Stimulated activated CD4-positive, alpha-beta T cell treated with anti-CD3 and anti-CD28 coated beads, TNF-alpha, amount 100 ng/mL, for 4 hours (primary cell): ENCODE measurements at regions not wholly inside any gene's neighbourhood (a gene's known extent, or its start where the extent isn't known, plus 50 kb on each side); places are given as distances from the start of the nearest gene placed in this dataset.

Experiments
- DNase-seq, 3 experiments: peaks; one replicate each; pipeline ENCODE4 v3.0.0-alpha.2; 2020; ENCODE audit warnings: low read depth in 3 of 3

DNA sequence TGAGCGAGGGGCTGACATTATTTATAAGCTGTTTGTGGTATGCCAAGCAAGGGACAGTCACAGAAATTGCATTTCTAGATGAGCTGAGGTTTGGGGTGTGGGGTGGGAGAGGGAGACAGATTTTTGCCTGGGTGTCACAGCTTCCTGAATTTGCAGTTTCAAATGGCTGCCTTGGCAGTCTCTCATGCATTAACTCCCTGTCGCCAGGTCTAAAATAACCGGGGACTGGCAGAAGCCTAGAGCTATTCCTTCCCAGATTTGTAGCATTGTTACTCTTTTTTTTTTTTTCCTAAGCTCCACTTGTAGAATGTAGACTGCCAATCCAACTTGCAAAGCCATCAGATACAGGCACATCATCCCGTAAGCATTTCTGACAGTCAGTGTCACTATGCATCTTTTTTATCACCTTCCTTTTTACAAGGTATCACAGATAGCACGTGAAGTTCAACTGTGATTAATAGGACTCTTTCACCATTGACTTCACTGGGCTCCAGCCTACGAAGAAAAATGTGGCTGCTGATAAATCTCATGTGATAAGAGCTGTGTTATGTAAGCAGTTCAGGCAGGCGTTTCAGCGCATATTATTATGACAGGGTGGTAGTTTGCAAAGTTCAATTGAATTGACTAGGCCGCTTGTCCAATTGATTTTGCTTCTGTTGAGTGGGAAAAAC lies 130.7 kb upstream of the CELF2 start:
- no peak for DNase-seq

DNA sequence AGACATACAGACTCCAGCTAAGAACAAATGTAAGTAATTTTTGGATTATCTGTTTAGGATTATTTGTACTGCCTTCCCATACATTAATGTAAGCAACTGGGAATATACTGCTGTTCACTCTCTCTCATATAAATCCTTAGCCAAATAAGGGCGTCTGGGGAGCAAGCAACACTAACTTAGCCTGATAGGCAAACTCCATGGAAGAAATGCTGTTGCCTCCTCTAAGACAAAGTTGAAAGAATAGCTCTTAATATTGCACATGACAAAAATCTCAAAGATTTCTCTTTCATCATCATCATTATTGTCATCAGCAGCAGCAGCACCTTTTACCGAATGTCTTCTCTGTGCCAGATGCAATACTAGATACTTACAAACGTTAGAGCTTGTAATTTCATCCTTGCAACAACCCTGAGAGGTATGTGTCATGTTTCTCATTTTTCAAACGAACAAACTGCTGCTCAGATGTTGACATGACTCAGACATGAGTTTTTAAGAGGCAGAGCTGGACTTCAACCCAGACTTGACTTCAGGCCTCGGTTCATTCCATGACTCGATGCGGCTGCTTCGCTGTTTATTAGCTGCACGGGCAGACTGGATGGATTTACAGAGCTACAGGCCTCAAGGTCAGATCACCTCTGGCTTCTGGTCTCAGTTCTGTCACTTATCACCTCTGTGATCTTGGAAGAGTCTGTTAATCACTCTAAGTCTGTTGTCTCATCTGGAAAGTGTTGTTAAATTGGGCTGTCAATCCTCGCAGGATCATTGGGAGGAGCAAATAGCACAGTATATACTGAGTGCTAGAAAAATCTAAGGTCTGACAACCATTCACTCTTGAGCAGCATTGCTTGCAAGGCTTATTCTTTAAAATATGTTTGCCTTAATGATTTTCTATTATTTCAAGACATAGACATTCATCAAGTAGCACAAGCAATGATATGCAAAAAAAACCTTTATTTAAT lies 126.3 kb upstream of the CELF2 start:
- DNase-seq, result no peak

DNA sequence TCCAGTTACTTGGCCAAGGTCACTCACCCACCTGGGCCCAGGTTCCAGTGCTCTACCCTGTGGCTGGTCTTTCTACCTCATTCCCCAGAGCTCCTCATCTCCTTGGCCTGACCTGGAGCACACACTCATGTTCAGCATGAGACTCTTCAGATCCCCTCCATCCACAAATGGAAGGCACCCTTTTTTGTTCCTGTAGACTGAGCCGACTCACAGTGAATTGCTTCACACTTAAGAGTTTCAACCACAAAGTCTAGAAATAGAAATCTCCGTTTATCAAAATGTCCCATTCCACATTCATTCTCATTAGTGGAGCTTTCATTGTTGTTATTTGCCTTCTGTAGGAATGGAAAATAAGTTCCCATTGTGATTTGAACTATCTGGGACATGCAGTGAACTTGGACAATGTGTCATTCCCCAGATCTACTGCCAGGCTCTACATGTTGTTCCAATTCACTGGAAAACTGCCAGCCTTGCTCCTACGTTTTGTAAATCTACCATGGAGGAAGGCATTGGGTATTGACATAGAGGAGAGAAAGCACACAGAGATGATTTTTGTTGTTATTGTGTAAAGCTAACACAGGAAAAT lies 125.3 kb upstream of the CELF2 start:
- no peak for DNase-seq

DNA sequence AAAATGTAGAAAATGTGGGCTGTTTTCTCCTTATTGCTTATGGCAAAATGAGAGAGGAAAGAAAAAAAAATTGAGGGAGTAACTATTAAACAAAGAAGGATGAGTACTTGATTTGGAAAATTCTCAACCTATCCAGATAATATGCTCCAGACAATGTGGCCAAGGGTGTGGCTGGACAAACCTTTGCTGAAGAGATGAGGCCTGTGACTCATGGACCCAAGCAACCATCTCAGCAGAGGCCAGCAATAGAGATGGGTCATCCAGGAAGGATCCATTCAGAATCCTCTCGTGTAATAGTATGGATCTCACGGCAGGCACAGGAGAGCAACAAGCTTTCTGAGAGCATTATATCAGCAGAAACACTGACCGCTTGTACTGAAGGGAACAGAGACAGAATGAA lies 120.3 kb upstream of the CELF2 start:
- DNase-seq, result no peak

DNA sequence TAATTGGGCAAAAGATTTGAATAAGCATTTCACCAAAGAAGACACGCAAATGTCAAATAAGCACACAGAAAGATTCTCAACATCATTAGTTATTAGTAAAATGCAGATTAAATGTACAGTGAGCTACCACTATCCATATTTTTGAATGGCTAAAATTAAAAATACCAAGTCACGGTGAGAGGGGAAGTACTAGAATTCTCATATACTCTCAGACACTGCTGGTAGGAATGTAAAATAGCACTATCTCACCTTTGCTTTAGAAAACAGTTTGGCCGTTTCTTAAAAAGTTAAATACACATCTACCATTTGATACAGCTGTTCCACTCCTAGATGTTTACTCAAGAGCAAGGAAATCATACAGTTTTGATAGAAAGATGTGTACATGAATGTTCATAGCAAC lies 115.8 kb upstream of the CELF2 start:
- DNase-seq, result no peak

DNA sequence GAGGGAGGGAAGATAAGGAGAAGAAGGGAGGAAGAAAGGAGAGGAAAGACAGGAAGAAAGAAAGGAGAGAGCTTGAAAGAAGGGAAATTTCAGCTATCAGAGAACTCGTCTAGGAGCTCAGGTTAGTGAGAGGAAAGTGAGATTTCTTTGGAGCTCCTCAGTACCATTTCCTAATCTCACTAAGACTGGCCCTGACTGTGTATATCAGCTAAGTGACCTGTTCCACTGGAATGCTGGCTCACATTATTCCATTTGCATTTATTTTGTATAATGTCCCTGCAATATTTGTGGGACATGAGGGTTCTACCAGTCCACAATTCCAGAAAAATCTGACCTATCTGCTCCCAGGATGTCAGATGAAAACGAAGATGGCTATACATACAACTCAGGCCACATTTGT lies 114.7 kb upstream of the CELF2 start:
- no peak for DNase-seq

DNA sequence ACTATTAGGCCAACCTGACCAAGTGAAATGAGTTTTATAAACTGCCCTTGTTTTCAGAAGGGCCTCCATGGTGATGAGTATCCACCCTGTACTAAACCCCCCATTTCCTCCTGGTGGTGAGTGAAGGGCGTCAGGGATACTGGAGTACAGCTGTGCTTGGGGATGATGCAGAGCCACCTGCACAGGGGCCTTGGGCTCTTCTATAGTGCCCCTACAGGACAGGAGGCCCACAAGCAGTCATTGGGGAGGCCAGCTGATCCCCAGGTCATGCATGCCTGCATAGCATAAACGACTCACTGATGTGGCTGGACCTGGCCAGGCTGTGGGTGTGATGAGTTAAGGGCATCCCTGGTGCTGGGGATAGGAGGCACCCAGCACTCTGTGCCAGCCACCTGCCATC lies 114.1 kb upstream of the CELF2 start:
- DNase-seq, result no peak

DNA sequence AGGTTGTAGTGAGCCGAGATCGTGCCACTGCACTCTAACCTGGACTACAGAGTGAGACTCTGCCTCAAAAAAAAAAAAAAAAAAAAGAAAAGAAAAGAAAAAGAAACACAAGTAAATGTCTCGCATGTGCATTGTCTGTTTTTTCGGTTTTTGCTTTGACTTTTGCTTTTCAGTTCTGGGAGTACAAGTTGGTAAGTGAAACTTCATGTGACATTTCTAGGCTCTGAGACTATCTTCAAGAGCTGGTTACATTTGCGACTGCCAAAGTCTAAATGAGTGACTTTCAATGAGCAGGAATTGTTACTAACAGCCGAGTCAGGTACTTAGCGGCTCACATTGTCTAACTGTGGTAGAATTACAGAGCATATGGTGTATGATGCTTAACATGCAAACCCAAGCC lies 107.0 kb upstream of the CELF2 start:
- no peak for DNase-seq

DNA sequence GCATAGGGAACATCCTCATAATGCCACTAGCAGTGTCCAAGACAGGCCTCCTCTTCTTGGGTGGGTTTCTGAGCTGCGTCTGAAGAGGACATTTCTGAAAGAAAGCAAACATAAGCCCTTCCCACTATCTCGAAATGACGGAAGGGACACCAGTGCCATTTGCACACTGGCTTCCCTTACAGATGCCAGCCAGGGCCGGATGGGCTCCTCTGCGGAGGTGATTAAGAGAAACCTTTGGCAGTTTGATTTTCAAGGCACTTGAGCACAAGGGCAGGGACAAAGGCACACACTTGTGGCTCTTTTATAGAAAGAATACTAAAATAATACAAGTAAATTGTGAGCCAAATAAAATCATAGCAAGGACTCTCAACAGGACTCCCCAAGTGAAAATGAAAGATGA lies 106.6 kb upstream of the CELF2 start:
- no peak for DNase-seq

DNA sequence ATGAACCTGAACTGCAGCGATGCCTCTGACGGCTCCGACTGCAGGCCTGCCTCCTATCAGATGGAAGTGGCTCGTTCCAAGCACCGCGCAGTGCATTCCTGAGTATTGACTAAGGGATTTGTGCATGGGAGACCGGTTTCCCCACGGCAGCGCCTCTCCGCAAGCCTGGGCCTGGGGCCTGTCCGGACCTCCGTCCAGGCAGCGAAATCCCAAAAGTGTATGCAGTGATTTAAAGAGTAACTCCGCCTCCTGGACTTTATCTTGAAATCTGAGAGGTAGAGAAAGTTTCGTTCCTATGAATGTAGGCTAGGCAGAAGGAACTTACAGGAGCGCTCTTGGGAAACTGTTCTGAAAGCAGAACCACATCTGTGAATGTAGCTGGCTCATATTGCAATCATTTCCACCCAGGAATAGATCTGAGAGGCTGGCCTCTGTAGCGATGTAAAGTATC lies 106.2 kb upstream of the CELF2 start:
- DNase-seq, result no peak

DNA sequence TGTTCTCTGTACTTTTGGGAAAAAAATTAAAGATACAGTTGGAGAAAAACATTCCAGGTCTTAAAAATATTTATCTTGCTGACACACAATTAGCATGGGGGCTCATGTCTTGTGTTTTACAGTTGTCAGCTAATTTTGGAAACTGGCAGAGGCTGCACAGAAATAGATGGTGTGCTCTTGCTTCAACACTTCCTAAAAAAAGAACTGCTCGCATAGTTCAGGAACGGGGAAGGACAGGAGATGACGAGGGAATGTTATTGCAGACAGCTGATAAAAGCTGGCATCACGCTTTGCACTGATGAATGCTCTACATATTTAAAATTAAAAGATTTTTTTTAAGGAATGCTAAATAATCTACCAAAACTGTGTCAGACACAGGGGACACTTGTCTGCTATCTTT lies 103.5 kb upstream of the CELF2 start:
- no peak for DNase-seq

DNA sequence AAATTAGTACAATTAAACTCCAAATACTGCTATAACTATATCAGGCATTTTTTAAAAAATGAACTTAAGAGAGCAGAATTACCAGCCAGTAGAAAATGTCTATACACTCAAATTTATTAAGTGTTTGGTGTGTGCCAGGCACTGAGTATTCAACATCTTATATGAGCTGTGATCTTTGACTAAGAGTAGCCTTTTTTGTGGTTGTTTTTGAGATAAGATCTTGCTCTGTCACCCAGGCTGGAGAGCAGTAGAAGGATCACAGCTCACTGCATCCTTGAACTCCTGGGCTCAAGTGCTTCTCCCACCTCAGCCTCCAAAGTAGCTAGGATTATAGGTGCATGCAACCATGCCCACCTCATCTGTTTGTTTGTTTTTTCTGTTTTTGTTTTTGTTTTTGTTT lies 102.5 kb upstream of the CELF2 start:
- no peak for DNase-seq

DNA sequence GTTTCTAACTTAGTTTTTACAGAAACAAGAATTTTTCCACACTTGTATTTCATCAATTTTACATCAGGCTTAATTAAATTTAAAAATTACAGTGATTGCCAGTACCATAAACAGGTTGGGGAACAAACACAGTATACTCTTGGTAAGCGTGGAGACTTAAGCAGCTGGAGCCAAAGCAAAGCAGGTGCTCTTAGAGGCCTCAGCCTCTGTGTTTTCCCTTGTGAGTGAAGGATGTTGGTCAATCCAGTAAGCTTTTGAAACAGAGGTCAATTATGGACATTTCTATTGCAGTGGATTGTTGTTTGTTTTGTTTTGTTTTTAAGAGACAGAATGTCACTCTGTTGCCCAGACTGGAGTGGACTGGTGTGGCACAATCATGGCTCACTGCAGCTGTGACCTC lies 100.6 kb upstream of the CELF2 start:
- no peak for DNase-seq

DNA sequence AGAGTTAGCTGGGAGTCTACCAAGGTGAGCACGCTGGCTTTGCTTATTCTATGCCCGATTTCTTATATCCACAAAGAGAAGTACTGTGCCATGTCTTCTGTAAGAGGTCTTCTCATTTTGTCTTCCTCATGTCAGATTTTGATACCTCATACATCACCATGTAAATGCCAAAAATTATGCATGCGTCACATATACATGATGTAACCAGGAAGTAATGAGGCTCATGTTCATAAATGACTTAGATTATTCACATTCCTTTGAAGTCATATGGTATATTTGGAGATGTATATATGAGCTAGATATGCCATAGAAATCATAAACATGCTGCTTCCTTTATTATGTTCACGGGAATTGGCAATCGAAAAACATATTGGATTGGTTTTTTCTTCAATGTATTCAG lies 97.7 kb upstream of the CELF2 start:
- DNase-seq, result no peak

DNA sequence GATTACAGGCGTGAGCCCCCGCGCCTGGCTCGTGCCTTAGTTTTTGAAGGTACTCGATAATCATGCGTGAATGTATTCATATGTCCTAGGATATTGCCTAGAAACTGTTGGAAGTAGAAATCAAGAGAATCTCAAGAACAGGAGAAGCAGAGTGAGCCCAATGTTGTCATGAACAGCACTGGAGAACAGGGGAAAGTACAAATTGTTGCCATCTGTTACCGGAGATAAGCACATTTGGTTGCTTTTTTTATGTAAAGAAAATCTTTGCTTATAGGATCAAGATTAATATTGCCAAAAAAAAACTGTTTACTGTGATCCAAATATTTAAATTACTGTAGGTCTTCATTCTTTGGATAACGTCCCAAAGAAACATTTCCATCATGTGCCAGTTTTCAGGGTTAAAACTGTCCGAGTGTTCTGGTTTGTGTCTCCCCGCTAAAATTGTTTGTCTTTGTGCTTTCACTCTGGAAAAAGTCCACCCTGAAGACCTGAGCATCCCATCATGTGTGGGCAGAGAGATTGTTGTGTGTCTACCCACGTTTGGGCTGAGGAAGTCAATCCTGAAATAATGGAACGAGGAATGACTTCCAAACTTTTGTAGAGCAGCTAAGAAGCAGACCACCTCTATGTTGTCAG lies 95.7 kb upstream of the CELF2 start:
- DNase-seq, result no peak

DNA sequence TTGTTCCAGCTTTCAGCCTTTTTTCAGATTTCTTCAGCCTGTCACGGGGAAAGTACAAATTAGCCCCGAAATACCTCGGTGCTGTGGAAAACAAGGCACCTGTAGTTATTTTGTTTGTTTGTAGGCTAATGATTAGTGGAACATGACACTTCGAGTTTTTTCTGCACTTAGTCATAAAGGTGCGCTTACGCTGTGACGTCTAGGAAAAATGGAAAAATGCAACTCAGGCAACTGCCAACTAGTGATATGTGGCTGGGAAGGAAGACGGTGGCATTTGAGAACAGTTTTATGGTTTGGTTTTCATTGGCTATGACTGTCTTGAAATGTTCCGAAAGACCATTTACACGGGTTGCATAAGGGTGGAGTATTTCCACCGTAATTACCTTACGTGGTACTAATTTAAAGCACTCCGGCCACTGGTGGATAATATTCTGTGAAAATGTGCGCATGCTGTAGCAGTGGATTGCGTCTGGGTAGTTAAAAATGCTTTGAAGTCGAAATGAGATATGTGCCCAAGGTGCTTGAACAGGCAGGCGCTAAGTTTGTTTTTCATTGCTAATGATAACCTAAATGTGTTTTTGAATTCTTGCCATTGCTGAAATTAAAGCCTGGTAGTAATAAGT lies 94.5 kb upstream of the CELF2 start:
- no peak for DNase-seq

DNA sequence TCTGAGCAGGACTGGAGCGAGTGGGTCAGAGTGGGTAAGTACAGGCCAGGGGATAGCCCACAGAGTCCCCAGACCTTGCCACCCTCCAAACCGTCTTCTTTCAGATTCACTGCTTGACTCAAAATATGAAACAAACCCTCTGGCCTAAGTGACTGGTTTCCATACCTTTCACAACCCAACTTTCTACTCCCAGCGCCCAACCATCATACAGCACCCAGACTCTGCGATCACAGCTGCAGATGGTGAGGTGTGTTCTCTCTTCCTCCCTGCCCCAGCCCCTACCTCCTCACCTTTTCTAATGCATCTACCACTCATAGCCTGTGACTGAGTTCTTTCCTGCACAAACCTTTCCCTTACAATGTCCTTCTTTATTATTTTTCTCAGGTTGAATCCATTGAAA lies 92.0 kb upstream of the CELF2 start:
- no peak for DNase-seq

DNA sequence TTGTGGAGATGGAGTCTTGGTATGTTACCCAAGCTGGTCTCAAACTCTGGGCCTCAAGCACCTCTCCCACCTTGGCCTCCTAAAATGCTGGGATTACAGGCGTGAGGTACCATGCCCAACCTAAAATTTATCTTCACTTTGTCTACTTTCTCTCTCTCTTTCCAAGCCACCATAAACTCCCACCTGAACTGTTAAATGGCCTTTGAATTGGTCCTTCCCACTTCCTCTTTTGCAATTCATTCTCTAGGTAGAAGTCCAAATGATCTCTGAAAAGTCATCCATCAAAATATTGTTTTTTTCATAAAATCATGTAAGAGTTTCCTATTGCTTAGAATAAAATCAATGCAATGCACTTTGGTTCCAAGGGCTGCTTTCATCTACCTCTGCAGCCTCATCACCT lies 90.1 kb upstream of the CELF2 start:
- no peak for DNase-seq

DNA sequence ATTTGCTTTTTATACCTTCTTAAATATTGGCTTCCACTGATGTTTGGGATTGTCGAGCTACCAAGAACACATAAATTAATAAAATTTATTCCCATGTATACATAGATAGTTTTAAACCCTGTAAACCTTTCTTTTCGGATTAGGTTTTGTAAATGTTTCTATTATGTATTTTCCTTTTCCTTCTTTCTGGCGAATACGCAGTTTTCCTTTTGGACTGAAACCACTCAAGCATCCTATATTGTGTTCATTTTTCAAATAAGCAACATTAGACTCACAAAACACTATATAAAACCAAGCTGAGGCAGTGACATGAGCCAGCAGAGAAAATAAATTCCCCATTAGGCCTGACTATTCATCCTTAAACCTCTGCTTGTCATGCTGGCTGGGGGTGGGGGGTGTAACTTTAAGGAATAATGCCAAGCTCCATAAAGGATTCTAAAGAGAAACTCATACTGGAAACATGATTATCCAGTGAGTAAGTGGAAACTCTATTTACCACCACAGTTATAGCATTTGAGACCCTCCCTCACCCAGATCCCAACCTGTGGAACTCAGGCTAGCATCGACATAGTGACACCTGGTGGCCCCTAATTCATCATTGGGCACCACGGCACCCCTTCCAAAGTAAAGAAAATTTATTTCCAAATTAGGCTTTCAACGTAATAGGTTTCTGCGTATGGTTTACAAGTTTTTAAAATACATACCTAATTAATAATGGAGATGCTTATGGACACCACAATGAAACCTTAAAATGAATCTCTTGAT lies 86.5 kb upstream of the CELF2 start:
- DNase-seq, result no peak

DNA sequence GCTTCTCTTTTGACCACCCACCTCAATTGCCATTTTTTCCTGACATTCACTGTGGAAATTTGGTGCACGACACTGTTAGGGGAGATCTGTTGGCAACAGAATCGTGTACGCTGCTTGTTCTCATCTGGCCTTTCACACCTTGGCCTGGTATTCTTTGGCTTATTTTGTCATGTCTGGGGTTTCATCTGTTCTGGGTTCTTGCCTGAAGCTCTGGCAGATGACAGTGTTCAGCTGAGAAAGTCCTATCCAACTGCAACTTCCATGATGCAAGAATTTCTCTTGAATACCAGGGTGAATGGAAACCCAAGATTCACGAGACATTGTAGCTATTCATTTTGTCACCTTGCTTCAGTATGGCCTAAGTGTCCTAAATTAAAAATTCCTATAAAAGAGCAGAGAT lies 82.6 kb upstream of the CELF2 start:
- no peak for DNase-seq

DNA sequence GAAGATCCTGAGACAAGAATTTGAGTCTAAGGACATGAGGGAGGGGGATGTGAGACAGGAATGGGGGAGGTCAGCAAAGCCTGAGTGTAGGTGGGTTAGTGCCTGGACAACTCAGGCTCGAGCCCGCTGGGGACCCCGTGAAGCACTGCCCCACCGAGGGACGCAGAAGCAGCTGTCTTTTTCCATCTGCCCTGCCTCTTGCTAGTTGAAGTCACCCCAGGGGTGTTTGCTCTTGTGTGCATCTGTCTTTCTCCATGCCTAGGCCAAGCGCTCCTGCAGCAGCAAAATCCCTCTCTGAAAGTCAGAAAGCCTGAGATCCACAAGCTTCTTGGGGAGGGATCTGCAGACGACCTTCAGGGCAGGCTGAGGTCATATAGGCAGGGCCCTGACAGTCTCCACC lies 79.0 kb upstream of the CELF2 start:
- no peak for DNase-seq
